Esophagus muscularis mucosa (tissue), 4 donors: ENCODE measurements at regions not wholly inside any gene's neighbourhood (a gene's known extent, or its start where the extent isn't known, plus 50 kb on each side); places are given as distances from the start of the nearest gene placed in this dataset.

Experiments
- DNase-seq: peaks from one replicate; pipeline ENCODE4 v3.0.0-alpha.2; 2017; ENCODE audit errors: extremely low spot score
- H3K27ac ChIP-seq, 4 donors: fragments of 200-600 bp; sonication (generic); replicated peaks in 1 of 4; 1 replicate in 3 of 4; 2 replicates in 1 of 4; pipeline ENCODE4 v1.5.1; 2016 to 2019; ENCODE audit warnings: mild to moderate bottlenecking in 1 of 4
- H3K27me3 ChIP-seq, 4 donors: fragments of 200-600 bp; sonication (generic); one replicate each; pipeline versions ENCODE4 v1.5.1 to v1.6.0; 2016 to 2019
- H3K36me3 ChIP-seq, 4 donors: fragments of 200-600 bp; sonication (generic); one replicate each; pipeline ENCODE4 v1.5.1; 2016 to 2019
- H3K4me1 ChIP-seq, 4 donors: fragments of 200-600 bp; sonication (generic); one replicate each; pipeline ENCODE4 v1.5.1; 2016 to 2019
- H3K4me3 ChIP-seq, 4 donors: fragments of 200-600 bp; sonication (generic); 1 replicate in 2 of 4; 2 replicates in 2 of 4; pipeline ENCODE4 v1.5.1; 2016 to 2019; ENCODE audit warnings: mild to moderate bottlenecking in 4 of 4, moderate library complexity in 1 of 4
- H3K9me3 ChIP-seq, 4 donors: fragments of 200-600 bp; sonication (generic); 1 replicate in 3 of 4; 2 replicates in 1 of 4; pipeline ENCODE4 v1.5.1; 2016 to 2019
- CTCF ChIP-seq, 3 experiments: fragments of 200-600 bp in 2 of 3; fragments of 450-650 bp in 1 of 3; sonication (generic) in 2 of 3; IDR thresholded peaks; one replicate each; pipeline ENCODE4 v1.5.1; 2017 to 2019; ENCODE audit warnings: antibody characterized with exemption in 3 of 3, mild to moderate bottlenecking in 2 of 3, moderate library complexity in 1 of 3
- EP300 ChIP-seq: sonication (generic); formaldehyde crosslinking; IDR thresholded peaks from one replicate; pipeline ENCODE4 v1.6.1; 2017; ENCODE audit warnings: antibody characterized with exemption
- POLR2A ChIP-seq: fragments of 450-650 bp; IDR thresholded peaks from one replicate; pipeline ENCODE4 v1.6.1; 2017; ENCODE audit warnings: antibody characterized with exemption, moderate library complexity, mild to moderate bottlenecking, low read depth
- POLR2AphosphoS5 ChIP-seq, 2 donors: sonication (generic); formaldehyde crosslinking; IDR thresholded peaks; one replicate each; pipeline ENCODE4 v1.6.1; 2017; ENCODE audit warnings: antibody characterized with exemption in 2 of 2
- WGBS: methylation state at CpG from one replicate; pipeline ENCODE4 v1.1.5; 2018; 5-methylcytosine and 5-hydroxymethylcytosine counted together
- intact Hi-C: fragments of 100-400 bp; cut with DNase I; formaldehyde crosslinking; loops from one replicate; pipeline ENCODE4 v1.15.1; 2023

GRCh38 chr2:72011370-72011689 lies 136.3 kb downstream of the CYP26B1 start:
- H3K36me3 ChIP-seq, result no peaks in the 10 kb centered on the region
- H3K4me1 ChIP-seq, result no peaks in the 10 kb centered on the region
- H3K4me3 ChIP-seq, result no peak overlapping the region
- intact Hi-C loops, result no loop called here
- 75% methylated on average over 3 of the region's 3 CpGs for WGBS
- no peak for DNase-seq
- H3K27ac ChIP-seq, result no peak overlapping the region
- peaks cover 0 to 12% (median 0%) of the 10 kb centered on the region in 4 donors for H3K27me3 ChIP-seq
- no peak for TF ChIP-seq EP300
- H3K9me3 ChIP-seq, result no peaks in the 10 kb centered on the region

- peak; percentile 85 for DNase-seq
- Histone ChIP-seq H3K4me1 (no peaks in the 10 kb centered on the region), H3K36me3 (no peaks in the 10 kb centered on the region), H3K4me3 (no peak overlapping the region), H3K27ac (no peak overlapping the region), H3K9me3 (no peaks in the 10 kb centered on the region), H3K27me3 (peaks cover 0 to 12% (median 0%) of the 10 kb centered on the region in 4 donors)
- TF ChIP-seq POLR2A (no peak), CTCF (IDR thresholded peaks at IDR 0.05) (no peak), POLR2AphosphoS5 (IDR thresholded peaks at IDR 0.05) (no peak), EP300 (no peak)
- WGBS, result 80% methylated on average over 13 of the region's 13 CpGs
- intact Hi-C loops, result no loop called here
Measured at GRCh38 chr2:72010647-72011369, 136.9 kb downstream of the CYP26B1 start.

- Histone ChIP-seq H3K27me3 (peaks cover 0 to 12% (median 0%) of the 10 kb centered on the region in 4 donors), H3K4me1 (no peaks in the 10 kb centered on the region), H3K4me3 (no peak overlapping the region), H3K9me3 (no peaks in the 10 kb centered on the region), H3K36me3 (no peaks in the 10 kb centered on the region), H3K27ac (no peak overlapping the region)
- TF ChIP-seq POLR2AphosphoS5 (IDR thresholded peaks at IDR 0.05) (no peak), EP300 (no peak), CTCF (IDR thresholded peaks at IDR 0.05) (no peak), POLR2A (no peak)
- 84% methylated on average over 10 of the region's 10 CpGs for WGBS
- intact Hi-C loops, result no loop called here
- DNase-seq, result peak; percentile 31
Measured at GRCh38 chr2:72008608-72009007, 139.1 kb downstream of the CYP26B1 start.

- 57% methylated on average over 9 of the region's 9 CpGs for WGBS
- intact Hi-C loops, result no loop called here
- H3K4me1 ChIP-seq, result no peaks in the 10 kb centered on the region
- no peak overlapping the region for H3K27ac ChIP-seq
- no peaks in the 10 kb centered on the region for H3K36me3 ChIP-seq
- H3K4me3 ChIP-seq, result no peak overlapping the region
- peaks cover 0 to 12% (median 0%) of the 10 kb centered on the region in 4 donors for H3K27me3 ChIP-seq
- DNase-seq, result no peak
- no peaks in the 10 kb centered on the region for H3K9me3 ChIP-seq
- no peak for TF ChIP-seq EP300
- no peak for TF ChIP-seq CTCF (IDR thresholded peaks at IDR 0.05)
- TF ChIP-seq POLR2AphosphoS5 (IDR thresholded peaks at IDR 0.05), result no peak
- TF ChIP-seq POLR2A, result no peak
Measured at GRCh38 chr2:72007402-72007801, 140.3 kb downstream of the CYP26B1 start.

GRCh38 chr2:72006188-72006736 lies 141.4 kb downstream of the CYP26B1 start:
- Histone ChIP-seq H3K4me1 (no peaks in the 10 kb centered on the region), H3K4me3 (no peak overlapping the region), H3K9me3 (no peaks in the 10 kb centered on the region), H3K36me3 (no peaks in the 10 kb centered on the region), H3K27me3 (peaks cover 0 to 6% (median 0%) of the 10 kb centered on the region in 4 donors), H3K27ac (no peak overlapping the region)
- TF ChIP-seq EP300 (no peak), POLR2AphosphoS5 (IDR thresholded peaks at IDR 0.05) (no peak), POLR2A (no peak), CTCF (IDR thresholded peaks at IDR 0.05) (no peak)
- DNase-seq, result no peak
- WGBS, result 86% methylated on average over 8 of the region's 8 CpGs
- intact Hi-C loops, result no loop called here
